ENCODE measurements at regions not wholly inside any gene's neighbourhood (a gene's known extent, or its start where the extent isn't known, plus 50 kb on each side); places are given as distances from the start of the nearest gene placed in this dataset.

DNA sequence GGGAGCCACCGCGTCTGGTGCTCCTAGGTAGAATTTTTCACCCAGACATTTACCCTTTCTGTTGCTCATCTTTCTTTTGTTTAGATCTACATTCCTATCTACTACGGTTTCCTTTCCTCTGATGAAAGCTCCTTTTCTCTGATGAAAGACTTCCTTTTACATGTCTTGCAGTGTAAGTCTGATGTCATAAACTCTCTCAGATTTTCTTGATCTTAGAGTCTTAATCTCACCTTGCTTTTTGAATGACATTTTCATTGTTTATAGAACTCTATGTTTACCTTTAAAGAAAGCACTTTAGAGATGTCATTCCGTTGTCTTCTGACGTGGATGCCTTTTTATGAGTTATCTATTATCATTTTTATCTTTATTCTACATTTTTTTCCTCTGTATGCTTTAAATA is 171.8 kb upstream of the MTPN start:
- TF ChIP-seq, protein P1, sequence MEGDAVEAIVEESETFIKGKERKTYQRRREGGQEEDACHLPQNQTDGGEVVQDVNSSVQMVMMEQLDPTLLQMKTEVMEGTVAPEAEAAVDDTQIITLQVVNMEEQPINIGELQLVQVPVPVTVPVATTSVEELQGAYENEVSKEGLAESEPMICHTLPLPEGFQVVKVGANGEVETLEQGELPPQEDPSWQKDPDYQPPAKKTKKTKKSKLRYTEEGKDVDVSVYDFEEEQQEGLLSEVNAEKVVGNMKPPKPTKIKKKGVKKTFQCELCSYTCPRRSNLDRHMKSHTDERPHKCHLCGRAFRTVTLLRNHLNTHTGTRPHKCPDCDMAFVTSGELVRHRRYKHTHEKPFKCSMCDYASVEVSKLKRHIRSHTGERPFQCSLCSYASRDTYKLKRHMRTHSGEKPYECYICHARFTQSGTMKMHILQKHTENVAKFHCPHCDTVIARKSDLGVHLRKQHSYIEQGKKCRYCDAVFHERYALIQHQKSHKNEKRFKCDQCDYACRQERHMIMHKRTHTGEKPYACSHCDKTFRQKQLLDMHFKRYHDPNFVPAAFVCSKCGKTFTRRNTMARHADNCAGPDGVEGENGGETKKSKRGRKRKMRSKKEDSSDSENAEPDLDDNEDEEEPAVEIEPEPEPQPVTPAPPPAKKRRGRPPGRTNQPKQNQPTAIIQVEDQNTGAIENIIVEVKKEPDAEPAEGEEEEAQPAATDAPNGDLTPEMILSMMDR (IDR thresholded peaks at IDR 0.05 in 4 of 5, conservative IDR thresholded peaks at IDR 0.05 in 1 of 5), result no peak
- TF ChIP-seq POLR2A (IDR thresholded peaks at IDR 0.05), result no peak

Data from gastrocnemius medialis (tissue), 4 donors.